Activated naive CD4-positive, alpha-beta T cell treated with Interleukin-2 at 50 U/mL for 16 hours (primary cell): ENCODE measurements at regions not wholly inside any gene's neighbourhood (a gene's known extent, or its start where the extent isn't known, plus 50 kb on each side); places are given as distances from the start of the nearest gene placed in this dataset.
"Not testable (repeated sequence)": the region's sequence is repeated elsewhere in the genome, so short reads cannot be mapped to it uniquely, and the experiment has no call there.

Experiments used
- DNase-seq: peaks from one replicate; pipeline ENCODE4 v3.0.0-alpha.2; 2020

DNA sequence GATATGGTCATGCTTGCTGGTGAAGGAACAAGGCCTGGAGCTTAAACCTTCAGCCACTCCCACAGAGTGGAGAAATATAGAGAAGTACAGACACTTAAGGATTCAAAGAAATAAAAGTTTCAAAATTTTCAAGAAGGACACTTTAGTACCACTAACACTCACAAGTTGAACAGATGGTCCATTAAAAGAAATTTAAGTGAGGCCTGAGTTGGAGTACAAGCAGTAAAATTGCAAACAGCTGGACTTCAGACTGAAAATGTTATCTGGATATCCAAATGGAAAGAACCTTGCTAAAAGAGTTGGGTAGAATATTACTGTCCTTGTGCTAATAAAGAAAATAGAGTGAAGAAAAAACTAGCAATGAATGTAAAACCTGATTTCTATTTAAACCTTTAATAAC is 397.1 kb upstream of the KCNMB2 start:
- no peak for DNase-seq

DNA sequence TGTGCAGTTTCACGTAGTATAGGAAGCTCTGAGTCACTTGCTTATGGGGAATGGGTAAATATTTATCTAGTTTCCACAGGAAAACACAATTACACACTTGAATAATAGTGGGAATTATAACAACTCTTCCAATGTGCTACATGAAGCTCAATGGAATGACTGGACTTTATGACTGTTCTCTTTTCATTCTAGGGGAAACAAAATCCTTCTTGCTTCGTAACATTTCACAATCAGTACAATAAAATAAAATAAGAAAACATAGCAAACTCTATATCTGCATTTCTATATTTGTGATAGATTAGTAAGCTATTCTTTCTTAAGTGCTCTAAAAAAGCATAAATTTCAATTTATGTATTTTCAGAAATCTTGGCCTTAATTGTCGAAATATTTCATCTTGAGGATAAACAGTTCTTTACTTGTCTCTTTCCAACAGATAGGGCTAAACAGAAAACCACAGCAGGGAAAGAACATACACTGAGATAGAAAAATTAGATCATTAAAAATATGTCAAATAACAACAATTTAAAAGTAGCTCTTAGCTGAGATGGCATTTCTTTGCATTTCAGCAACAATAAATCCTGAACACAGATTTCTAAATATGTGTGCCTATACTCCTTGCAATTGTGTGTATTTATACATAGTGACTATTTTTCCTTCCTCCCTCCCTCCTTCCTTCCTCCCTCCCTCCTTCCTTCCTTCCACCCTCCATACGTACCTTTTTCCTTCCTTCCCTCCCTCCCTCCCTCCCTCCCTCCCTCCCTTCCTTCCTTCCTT is 395.5 kb upstream of the KCNMB2 start:
- DNase-seq: no peak

DNA sequence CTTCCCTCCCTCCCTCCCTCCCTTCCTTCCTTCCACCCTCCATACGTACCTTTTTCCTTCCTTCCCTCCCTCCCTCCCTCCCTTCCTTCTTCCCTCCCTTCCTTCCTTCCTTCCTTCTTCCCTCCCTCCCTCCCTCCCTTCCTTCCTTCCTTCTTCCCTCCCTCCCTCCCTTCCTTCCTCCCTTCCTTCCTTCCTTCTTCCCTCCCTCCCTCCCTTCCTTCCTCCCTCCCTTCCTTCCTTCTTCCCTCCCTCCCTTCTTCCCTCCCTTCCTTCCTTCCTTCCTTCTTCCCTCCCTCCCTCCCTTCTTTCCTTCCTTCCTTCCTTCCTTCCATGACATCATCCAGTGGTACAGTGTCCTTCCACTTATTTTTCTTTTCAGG is 394.9 kb upstream of the KCNMB2 start:
- not testable (repeated sequence) for DNase-seq

DNA sequence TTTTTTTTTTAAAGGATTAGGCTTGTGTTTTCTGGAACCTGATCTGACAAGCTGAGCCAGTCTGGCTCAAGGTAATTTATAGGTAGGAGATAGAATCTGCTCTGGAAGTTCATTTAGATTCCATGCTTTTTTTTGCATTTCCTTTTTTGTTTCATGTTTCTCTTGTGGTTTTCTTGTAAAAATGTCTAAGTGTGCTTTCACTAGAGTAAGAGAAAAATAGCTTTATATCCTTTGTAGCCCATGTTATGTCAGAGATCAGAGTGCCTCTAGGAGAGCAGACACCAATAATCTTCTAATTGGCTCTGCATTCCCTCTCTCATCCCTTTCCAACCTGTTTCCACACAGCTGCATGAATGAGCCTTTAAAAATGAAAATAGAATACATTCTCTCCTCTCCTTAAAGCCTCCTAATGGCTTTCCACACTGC is 389.8 kb upstream of the KCNMB2 start:
- no peak for DNase-seq

DNA sequence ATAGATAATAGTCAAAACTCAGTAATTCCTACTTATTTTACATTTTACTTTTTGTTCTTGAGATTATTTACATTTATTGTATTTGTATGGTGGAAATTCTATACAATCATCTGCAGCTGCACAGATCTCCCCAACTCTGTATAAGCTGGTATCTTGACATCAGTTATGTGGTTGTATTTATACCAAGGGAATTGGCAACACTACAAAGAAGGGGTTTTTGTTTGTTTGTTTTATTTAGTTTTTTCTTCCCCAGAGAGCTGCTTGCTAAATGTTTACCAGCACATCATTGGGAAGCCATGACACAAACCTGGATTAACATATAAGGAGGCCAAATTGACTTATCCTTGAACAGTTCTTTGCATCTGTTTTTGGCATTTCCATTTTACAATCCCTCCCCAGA is 389.2 kb upstream of the KCNMB2 start:
- DNase-seq: no peak

DNA sequence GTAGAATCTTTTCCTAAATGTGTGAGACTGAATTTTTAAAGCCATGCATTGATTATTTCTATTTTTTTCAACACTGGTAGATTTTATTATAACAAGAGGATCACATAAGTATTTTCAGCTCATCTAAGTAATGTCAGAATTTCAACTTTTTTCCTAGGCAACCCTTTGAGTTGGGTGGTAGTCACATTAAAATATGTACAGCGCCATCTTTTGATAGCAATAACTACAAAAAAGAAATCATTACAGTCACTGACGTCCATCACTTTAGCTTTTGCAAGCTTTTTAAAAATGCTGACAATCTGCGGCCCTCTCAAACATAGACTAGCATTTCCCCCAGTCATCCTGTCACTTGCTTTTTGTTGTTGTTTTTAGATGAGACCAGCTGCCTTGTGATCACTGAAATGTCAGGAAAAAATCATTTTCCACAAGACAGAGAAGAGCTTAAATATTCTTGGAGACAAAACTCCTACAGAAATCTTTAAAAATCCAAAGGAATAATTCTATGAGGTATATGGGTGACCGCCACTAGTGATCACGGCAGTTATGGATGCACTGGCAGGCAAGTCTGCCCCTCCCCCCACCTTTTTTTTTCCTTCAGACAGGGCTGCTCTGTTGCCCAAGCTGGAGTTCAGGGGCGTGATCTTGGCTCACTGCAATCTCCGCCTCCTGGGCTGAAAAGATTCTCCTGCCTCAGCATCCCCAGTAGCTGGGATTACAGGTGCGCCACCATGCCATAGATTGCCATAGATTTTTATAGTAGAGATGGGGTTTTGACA is 384.0 kb upstream of the KCNMB2 start:
- DNase-seq: no peak

DNA sequence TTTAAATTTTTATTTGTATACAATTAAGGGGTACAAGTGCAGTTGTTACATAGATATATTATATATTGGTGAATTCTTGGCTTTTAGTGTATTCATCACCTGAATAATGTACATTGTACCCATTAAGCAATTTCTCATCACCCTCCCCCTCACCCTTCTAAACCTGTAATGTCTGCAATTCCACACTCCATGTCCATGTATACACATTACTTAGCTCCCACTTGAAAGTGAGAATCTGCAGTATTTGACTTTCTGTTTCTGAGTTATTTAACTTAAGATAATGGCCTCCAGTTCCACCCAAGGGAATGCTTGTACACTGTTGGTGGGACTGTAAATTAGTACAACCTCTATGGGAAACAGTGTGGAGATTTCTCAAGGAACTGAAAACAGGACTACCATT is 383.2 kb upstream of the KCNMB2 start:
- no peak for DNase-seq

DNA sequence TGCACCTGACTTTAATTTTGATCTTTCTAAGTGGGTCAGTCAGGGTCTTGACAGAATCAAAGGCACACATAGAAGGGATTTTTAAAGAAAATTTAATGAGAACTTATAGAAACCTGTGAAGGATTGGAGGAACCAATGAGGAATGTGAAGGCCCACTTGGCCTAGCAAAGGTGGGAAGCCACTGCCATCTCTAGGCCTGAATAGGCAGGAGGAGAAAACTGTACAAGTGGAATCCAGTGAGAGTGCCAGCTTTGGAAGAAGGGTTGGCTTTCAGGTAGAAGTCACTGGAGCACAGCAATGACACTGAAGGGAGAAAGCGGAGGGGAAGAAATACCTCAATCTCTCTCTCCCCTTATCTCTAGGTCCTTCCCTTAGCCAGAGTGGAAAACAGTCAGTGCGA is 380.7 kb upstream of the KCNMB2 start:
- DNase-seq: no peak

DNA sequence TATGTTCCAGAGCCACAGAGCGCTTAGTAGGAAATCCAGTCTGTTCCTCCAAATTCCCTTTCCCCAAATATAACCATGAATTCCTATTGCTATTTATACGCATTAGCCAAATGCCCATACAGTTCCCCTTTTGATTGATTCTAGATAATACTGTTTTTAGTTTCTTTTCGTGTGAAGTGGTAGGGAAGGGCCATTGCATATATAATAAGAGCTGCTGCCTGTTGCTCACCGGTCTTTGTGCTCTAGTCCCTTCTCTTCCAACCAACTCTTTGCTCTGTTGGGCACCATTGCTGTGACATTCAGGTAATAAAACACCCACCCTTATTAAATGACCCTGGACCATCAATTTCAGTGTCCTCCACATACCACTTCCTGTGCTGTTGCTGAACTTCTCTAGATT is 379.9 kb upstream of the KCNMB2 start:
- DNase-seq: no peak

DNA sequence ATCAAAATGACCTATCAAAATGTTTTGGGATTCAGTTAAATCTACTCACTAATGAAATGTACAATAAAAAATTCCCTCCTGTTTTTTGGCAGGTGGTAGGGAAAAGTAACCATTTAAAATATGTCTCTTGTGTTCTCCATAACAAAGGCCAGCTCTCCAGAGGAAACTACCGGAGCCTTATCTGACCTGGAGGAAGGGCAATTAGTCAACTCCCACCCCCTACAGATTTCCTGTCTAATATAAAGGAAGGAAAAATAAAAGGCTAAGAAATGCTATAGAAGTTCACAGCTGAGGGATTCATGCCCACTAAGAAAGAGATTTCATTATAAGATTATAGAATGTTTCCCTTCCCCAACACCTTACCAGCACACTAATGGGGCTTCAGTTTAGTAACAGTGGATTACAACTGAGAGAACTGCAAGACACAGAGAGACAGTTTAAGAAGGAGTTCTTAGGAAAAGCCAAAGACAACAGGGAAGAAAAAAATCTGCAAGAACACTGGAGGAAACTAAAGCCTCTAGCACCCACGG is 376.5 kb upstream of the KCNMB2 start:
- no peak for DNase-seq

DNA sequence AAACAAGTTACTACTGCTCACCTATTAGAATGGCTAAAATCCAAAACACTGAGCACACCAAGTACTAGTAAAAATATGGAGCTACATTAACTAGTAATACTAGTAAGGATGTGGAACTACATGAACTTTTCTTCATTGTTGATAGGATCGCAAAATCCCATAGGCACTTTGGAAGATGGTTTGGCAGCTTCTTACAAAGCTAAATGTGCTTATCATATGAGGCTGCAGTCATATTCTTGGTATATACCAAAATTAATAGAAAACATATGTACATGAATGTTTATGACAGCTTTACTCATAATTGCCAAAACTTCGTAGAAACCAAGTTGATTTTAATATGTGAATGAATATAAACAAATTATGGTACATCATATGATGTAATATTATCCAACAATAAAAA is 366.8 kb upstream of the KCNMB2 start:
- no peak for DNase-seq

DNA sequence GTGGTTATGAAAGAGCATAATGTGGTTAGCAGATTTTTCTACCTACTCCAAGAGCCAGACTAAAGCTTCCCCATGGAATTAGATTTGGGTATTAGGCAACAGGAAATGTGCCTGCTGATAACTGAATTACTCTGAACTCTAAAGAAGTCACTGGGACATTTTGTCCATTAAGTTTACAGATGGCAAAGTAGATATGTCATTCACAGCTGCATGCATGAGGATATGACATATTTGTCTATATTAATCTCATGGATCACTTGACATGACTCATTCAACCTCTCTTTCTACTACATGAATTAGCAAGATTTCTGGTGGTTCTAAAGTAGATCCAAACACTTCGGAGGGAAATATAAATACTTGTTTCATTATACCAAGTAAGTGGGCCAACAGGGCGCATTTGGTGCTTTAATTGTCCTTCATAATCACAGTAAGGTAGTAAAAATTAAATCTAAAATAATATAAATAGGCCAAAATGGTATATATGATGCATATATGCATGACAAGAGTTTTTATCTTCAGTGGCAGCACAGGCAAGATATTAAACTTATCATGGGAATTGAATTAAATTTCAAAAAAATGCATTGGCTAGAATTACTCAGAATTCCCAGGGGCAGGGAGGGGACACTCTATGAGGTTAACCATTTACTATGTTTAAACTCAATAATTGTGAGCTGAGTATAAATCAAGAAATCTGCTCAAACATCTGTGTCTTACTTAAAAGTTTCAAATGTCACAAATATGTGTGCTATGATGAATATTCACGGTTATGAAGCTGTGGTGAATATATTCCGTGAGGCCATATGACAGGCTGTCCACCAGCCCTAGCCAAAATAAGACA is 365.3 kb upstream of the KCNMB2 start:
- no peak for DNase-seq

DNA sequence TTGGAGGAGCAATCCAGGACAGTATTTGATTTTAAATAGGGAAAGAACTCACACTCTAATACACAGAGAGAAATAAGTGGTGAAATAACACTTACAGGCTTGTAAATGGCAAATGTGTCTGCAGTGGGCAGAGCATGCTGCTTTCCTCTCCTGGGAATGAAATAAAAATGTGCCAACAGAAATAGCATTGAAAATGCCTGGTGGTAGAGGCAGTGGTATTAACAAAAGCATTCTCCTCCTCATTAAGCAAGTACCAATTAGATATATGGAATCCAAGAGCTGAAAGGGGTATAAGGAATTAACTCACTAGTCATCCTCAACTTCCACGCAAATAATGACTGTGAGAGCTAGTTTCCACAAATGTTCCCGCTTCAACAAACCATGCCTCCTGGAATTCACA is 364.1 kb upstream of the KCNMB2 start:
- DNase-seq: no peak

DNA sequence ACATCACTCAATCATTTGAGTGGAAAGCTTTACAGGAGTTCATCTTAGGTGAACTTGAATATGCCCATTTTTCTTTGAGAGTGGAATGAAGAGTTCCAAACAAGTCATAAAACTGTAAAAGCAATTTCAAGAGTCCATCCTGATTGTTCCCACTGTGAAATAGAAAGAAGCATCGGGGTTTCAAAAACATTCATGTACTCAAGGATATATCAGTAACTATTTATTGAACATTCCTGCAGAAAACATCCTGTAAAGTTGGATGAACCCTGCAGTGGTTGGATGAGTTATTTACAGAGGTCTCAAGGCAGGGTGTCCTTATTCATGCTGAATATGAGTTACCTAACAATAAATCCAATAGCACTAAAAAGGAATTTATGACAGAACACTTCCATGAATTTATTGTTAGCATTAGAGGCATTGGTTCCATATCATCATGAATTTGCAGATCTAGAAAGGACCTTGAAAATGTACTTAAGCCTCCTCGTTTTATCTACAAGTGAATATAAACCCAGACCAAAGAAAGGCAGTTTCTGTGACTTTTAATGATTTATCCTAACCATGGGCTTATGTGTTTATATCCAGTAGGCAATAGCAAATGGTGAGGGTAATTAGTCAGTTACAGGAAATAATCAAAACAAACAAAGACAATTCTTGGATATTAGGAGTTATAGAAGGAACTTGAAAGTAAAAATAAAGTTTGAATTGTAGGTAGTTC is 361.9 kb upstream of the KCNMB2 start:
- no peak for DNase-seq

DNA sequence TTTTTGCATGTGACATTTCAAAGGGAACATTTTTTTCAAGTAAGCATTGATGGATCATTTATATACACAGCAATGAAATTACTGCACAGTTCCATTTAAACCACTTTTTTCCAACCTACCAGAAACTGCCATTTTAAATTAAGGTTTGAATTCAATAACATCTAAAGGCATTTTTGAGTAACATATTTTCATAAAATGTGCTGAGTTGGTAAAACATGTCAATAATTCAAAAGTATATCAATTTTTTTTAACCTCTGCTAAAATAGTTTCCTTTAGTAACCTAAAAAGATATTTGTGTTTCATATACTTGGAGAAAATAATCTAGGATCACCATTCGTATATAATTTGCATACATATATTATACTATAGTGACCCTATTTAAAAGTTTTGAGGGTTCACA is 355.1 kb upstream of the KCNMB2 start:
- DNase-seq: no peak

DNA sequence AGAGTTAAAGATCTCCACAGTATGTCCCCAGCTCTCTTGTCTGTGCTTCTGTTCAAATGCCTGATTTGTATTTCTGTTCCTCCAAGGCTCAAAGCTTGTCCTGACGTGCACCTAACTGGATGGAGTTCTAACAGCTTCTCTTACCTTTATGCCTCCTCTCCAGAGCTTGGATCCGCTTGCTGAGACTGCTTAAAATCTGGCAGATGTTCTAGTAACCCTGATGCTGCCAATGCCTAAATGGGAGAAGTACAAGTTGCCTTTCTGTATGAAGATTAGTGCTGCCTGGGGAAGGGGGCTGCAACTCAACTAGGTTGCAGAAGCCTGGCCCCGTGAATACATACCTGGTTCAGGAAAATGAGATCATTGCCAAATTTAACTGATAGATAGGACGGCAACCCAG is 354.5 kb upstream of the KCNMB2 start:
- DNase-seq: no peak

DNA sequence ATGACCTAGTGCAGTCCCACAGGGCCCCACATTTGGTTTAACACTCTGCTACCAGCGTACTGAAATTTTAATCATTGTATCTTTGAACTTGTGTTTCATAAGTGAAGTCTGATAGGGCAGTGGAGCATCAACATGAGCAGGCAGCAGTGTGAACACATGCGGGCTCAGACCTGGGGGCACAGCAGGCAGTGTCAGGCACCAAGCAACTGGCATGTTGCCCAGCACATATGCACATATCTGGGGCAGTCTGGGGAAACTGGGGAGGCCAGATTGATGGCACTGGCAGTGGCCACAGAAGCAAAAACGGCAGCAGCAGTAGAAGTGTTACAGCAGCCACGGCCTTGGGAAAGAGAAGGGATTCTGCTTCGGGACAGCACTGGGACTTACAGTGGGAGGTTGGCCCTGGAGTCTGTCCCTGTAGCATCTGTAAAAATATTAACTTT is 353.9 kb upstream of the KCNMB2 start:
- no peak for DNase-seq

DNA sequence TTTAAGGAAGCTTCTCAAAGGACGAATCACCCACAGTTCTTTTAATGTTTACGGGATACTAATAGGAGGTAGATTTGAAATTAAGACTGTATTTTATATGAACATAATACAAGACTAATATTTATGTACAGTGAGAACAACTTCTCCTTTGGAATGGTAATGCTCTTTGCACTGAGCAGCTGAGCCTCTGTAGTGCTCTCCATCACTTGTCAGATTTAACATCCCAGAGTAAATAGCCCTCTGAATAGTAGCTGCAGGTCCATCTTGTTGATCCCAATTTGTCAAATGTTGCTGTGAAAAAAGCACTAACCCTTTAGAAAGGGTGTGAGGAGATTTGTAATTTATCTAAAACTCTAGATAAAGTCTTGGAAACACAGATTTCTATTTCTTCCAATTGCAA is 351.4 kb upstream of the KCNMB2 start:
- no peak for DNase-seq

DNA sequence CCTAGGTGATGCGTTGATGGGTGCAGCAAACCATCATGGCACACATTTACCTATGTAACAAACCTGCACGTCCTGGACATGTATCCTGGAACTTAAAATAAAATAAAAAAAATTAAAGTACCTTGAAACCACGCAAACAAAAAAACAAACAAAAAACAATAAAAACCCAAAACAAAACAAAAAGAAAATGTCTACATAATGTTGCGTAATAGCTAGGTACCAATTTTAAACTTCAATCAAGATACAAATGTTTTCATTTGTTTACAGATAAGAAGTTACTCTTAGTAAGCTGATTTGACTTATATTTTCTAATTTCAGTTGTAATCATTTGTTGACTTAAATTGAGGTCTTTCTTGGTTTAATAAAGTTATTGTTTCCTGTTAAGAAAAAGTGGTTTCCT is 349.6 kb upstream of the KCNMB2 start:
- no peak for DNase-seq

DNA sequence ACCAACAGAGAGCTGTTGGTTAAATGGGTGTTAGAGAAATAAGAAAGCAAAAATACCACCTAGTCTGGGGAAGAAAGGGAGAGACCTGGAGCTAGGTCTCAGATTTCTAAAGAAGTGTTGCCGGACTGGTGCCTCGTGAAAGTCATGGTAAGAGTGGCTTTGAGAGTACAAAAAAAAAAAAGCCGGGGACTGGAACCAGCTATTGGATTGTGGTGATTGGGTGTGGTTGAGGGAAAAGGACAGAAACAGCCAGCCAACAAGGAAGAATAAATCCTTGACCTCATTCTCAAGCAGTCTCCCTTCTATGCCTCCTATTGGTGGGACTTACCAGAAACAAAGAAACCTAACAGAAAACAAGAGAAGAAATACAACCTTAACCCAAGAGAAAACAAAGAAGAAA is 346.4 kb upstream of the KCNMB2 start:
- DNase-seq: no peak

DNA sequence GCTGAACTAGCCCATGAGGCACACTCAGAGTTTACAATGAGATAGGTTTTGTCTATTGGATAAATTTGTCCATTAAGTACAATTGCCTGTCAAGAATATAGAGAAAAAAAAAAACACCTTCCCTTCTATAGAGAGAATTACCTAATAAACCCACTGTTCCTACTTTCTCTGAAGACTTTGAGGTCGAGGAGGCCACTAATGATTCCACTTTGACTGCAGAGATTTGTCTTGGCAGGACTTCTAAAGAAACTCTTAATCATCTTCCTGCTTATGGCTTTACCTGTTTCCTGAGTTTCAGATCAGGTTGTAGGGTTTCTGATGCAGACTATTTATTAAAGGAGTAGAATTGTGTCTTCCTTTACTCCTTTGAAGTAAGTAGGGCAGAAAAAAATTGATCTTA is 342.4 kb upstream of the KCNMB2 start:
- no peak for DNase-seq

DNA sequence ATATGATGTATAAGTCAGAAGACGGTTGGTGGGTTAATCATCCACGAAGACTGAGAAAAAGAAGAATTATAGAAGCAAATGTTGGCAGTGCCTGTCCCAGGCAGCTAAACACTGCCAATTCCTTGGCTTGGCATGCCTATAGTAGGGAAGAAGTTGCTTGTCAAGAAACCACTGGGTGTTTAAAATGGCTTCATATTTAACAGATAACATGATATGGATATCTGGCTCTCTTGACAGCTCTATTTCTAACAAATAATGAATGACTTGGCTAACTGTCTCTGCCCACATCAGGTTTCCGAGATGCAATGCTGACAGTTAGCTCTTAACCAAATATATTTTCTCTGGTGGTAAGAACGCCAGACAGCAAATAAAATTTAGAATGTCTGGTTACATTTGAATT is 341.7 kb upstream of the KCNMB2 start:
- no peak for DNase-seq

DNA sequence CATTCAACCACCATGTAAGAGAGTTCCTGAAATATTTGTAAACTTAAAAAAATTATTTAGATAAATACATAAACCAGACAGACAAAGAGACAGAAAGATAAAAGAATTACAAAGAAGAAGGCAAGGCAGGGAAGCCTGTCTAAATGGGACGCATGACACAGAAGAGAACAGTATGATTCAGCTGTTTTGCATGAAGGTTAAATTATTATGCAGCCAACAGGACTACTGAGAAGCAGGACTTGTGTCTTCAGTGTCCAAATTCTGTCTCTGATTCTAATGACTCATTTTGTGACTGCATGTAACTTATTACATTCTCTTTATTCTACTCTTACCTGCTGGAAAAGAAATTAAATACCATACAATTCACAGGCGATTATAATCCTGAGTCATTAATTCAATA is 340.4 kb upstream of the KCNMB2 start:
- no peak for DNase-seq
